OCI-LY7 (cell line): ENCODE measurements at regions not wholly inside any gene's neighbourhood (a gene's known extent, or its start where the extent isn't known, plus 50 kb on each side); places are given as distances from the start of the nearest gene placed in this dataset.

Experiments used
- CTCF ChIP-seq: fragments of 200-600 bp; sonication (generic); conservative IDR thresholded peaks from 2 replicates; pipeline ENCODE4 v1.5.1; 2014; ENCODE audit warnings: mild to moderate bottlenecking, antibody characterized with exemption, low read length, moderate library complexity, mixed read lengths
- EZH2phosphoT487 ChIP-seq: fragments of 200-600 bp; sonication (generic); IDR thresholded peaks from 2 replicates; pipeline ENCODE4 v1.6.1; 2018; ENCODE audit warnings: low read depth, borderline replicate concordance, mild to moderate bottlenecking, mixed run types, antibody characterized with exemption, low read length, moderate library complexity, mixed read lengths

- TF ChIP-seq CTCF (no peak), EZH2phosphoT487 (no peak)
Measured at GRCh38 chr15:94607176-94607654, 375.9 kb downstream of the MCTP2 start.
